OCI-LY7 (cell line): ENCODE measurements at regions not wholly inside any gene's neighbourhood (a gene's known extent, or its start where the extent isn't known, plus 50 kb on each side); places are given as distances from the start of the nearest gene placed in this dataset.

Source experiments
- BruUV-seq: library from RNA; stranded (reverse); fragments of 400-500 nt; replicated peaks from 2 replicates; lab custom pipeline; 2021; lab: Mats Ljungman, UMichigan
- CTCF ChIA-PET: fragments of 300-600 bp; sonication (Branson Sonifier 250); formaldehyde crosslinking; loops from one replicate; lab custom pipeline; 2022; ENCODE audit warnings: antibody characterized with exemption; ENCODE audit not compliant: unreplicated experiment; lab: Charles Lee
- POLR2A ChIA-PET: fragments of 300-600 bp; sonication (Branson Sonifier 250); formaldehyde crosslinking; loops from one replicate; lab custom pipeline; 2022; ENCODE audit warnings: antibody characterized with exemption; lab: Charles Lee
- DNase-seq: peaks from one replicate; pipeline ENCODE4 v3.0.0-alpha.2; 2015; ENCODE audit warnings: low spot score
- H2AFZ ChIP-seq: fragments of 200-600 bp; sonication (generic), shearing (Covaris generic); 2 replicates; pipeline ENCODE4 v1.6.1; 2014; ENCODE audit warnings: mild to moderate bottlenecking, antibody characterized with exemption, low read length, moderate library complexity
- H3K27ac ChIP-seq: fragments of 200-600 bp; sonication (generic); 2 replicates; pipeline ENCODE4 v1.5.1; 2014; ENCODE audit warnings: mixed run types, low read depth, mild to moderate bottlenecking, moderate library complexity, low read length, inconsistent platforms; ENCODE audit not compliant: poor library complexity, severe bottlenecking
- H3K36me3 ChIP-seq: fragments of 200-600 bp; sonication (generic); 2 replicates; pipeline ENCODE4 v1.6.1; 2014; ENCODE audit warnings: mild to moderate bottlenecking, antibody characterized with exemption, low read length, moderate library complexity, mixed read lengths; ENCODE audit not compliant: insufficient read depth
- H3K4me1 ChIP-seq: fragments of 200-600 bp; sonication (generic); 2 replicates; pipeline ENCODE4 v1.5.1; 2014; ENCODE audit warnings: mild to moderate bottlenecking, low read length; ENCODE audit not compliant: insufficient read depth, poor library complexity, severe bottlenecking
- H3K4me2 ChIP-seq: fragments of 200-600 bp; sonication (generic); 2 replicates; pipeline ENCODE4 v1.6.1; 2014; ENCODE audit warnings: mild to moderate bottlenecking, low read length
- H3K4me3 ChIP-seq: fragments of 200-600 bp; sonication (generic); 2 replicates; pipeline ENCODE4 v1.5.1; 2014; ENCODE audit warnings: mild to moderate bottlenecking, low read depth, low read length; ENCODE audit not compliant: poor library complexity, severe bottlenecking
- H3K79me2 ChIP-seq: fragments of 200-600 bp; sonication (generic); 2 replicates; pipeline ENCODE4 v1.6.1; 2016; ENCODE audit warnings: low read depth, mild to moderate bottlenecking, low read length, moderate library complexity, mixed read lengths; ENCODE audit not compliant: insufficient read depth
- H3K9me2 ChIP-seq: fragments of 200-600 bp; sonication (generic); 2 replicates; pipeline ENCODE4 v1.6.1; 2016; ENCODE audit warnings: mild to moderate bottlenecking, low read length, mixed read lengths; ENCODE audit not compliant: insufficient read depth
- H3K9me3 ChIP-seq: fragments of 200-600 bp; sonication (generic); 2 replicates; pipeline ENCODE4 v1.6.1; 2014; ENCODE audit warnings: mild to moderate bottlenecking, mixed run types, low read length, mixed read lengths
- H4K20me1 ChIP-seq: fragments of 200-600 bp; sonication (generic); 2 replicates; pipeline ENCODE4 v1.6.1; 2014; ENCODE audit warnings: mild to moderate bottlenecking, antibody characterized with exemption, low read length, moderate library complexity, mixed read lengths; ENCODE audit not compliant: insufficient read depth
- CTCF ChIP-seq: fragments of 200-600 bp; sonication (generic); conservative IDR thresholded peaks from 2 replicates; pipeline ENCODE4 v1.5.1; 2014; ENCODE audit warnings: mild to moderate bottlenecking, antibody characterized with exemption, low read length, moderate library complexity, mixed read lengths
- EZH2phosphoT487 ChIP-seq: fragments of 200-600 bp; sonication (generic); IDR thresholded peaks from 2 replicates; pipeline ENCODE4 v1.6.1; 2018; ENCODE audit warnings: low read depth, borderline replicate concordance, mild to moderate bottlenecking, mixed run types, antibody characterized with exemption, low read length, moderate library complexity, mixed read lengths
- intact Hi-C: fragments of 100-400 bp; cut with micrococcal nuclease; formaldehyde crosslinking; loops from one replicate; pipeline ENCODE4 v1.10.0; 2022; ENCODE audit not compliant: unreplicated experiment

- no peak overlapping the region for H3K4me3 ChIP-seq
- intact Hi-C loops, result no loop called here
Observed at GRCh38 chr7:114085313-114085591, 166.4 kb upstream of the PPP1R3A start.

GRCh38 chr7:114084472-114085312 is 165.9 kb upstream of the PPP1R3A start:
- no peaks in the 10 kb centered on the region for H3K9me2 ChIP-seq
- H3K36me3 ChIP-seq, result no peaks in the 10 kb centered on the region
- no peak overlapping the region for H3K4me2 ChIP-seq
- H4K20me1 ChIP-seq, result no peaks in the 10 kb centered on the region
- CTCF ChIA-PET, result no interaction called here
- H3K79me2 ChIP-seq, result no peaks in the 10 kb centered on the region
- TF ChIP-seq EZH2phosphoT487, result no peak
- TF ChIP-seq CTCF, result no peak
- no peak overlapping the region for H3K27ac ChIP-seq
- H2AFZ ChIP-seq, result no peak overlapping the region
- POLR2A ChIA-PET, result no interaction called here
- H3K4me1 ChIP-seq, result no peaks in the 10 kb centered on the region
- intact Hi-C loops, result no loop called here
- DNase-seq, result no peak
- H3K9me3 ChIP-seq, result no peaks in the 10 kb centered on the region
- no TSS peak for BruUV-seq
- H3K4me3 ChIP-seq, result no peak overlapping the region

More at GRCh38 chr7:114085313-114085591, 166.4 kb upstream of the PPP1R3A start:
- Histone ChIP-seq H3K4me2 (no peak overlapping the region), H2AFZ (no peak overlapping the region), H4K20me1 (no peaks in the 10 kb centered on the region), H3K4me1 (no peaks in the 10 kb centered on the region), H3K36me3 (no peaks in the 10 kb centered on the region), H3K9me2 (no peaks in the 10 kb centered on the region), H3K27ac (no peak overlapping the region), H3K79me2 (no peaks in the 10 kb centered on the region), H3K9me3 (no peaks in the 10 kb centered on the region)
- POLR2A ChIA-PET, result no interaction called here
- no peak for DNase-seq
- CTCF ChIA-PET, result no interaction called here
- no peak for TF ChIP-seq CTCF
- no peak for TF ChIP-seq EZH2phosphoT487
- BruUV-seq, result no TSS peak

GRCh38 chr7:114084002-114084471 is 165.2 kb upstream of the PPP1R3A start:
- no peak overlapping the region for H3K27ac ChIP-seq
- no peaks in the 10 kb centered on the region for H3K9me3 ChIP-seq
- no peaks in the 10 kb centered on the region for H3K4me1 ChIP-seq
- H3K4me3 ChIP-seq, result no peak overlapping the region
- H4K20me1 ChIP-seq, result no peaks in the 10 kb centered on the region
- ChIA-PET POLR2A (no interaction called here), CTCF (no interaction called here)
- H3K79me2 ChIP-seq, result no peaks in the 10 kb centered on the region
- no peak overlapping the region for H2AFZ ChIP-seq
- no peak for DNase-seq
- TF ChIP-seq CTCF, result no peak
- TF ChIP-seq EZH2phosphoT487, result no peak
- intact Hi-C loops, result no loop called here
- H3K4me2 ChIP-seq, result no peak overlapping the region
- BruUV-seq, result no TSS peak
- no peaks in the 10 kb centered on the region for H3K36me3 ChIP-seq
- no peaks in the 10 kb centered on the region for H3K9me2 ChIP-seq
